ENCODE measurements at regions not wholly inside any gene's neighbourhood (a gene's known extent, or its start where the extent isn't known, plus 50 kb on each side); places are given as distances from the start of the nearest gene placed in this dataset.

DNA sequence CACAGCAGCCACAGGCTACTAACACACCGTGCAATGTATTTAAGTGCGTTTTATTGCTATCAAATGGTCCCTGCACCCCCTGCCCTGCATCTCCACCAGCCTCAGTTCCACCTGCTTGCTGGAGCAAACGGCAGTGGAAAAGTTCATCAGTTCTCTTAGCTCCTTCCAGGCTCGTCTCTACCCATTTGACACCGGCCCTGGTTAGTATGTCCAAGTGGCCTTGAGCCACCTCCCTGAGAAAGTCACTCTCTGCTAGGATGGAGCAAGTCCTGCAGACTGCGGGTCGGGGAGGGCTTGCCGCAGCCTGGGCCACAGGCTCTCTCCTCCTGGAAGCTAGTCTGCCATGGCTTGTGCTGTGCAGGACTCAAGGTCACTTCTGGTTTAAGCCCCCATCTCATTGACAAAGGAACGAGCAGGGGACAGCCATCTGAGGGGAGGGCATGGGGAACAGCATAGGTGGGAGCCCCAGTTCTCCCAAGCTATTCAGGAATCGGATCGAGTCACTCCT lies 74.9 kb downstream of the RHOB start:
- ATAC-seq (ENCODE audit: low FRiP score) (no peak), DNase-seq (ENCODE audit: low spot score) (no peak)
- TF ChIP-seq, protein P1, sequence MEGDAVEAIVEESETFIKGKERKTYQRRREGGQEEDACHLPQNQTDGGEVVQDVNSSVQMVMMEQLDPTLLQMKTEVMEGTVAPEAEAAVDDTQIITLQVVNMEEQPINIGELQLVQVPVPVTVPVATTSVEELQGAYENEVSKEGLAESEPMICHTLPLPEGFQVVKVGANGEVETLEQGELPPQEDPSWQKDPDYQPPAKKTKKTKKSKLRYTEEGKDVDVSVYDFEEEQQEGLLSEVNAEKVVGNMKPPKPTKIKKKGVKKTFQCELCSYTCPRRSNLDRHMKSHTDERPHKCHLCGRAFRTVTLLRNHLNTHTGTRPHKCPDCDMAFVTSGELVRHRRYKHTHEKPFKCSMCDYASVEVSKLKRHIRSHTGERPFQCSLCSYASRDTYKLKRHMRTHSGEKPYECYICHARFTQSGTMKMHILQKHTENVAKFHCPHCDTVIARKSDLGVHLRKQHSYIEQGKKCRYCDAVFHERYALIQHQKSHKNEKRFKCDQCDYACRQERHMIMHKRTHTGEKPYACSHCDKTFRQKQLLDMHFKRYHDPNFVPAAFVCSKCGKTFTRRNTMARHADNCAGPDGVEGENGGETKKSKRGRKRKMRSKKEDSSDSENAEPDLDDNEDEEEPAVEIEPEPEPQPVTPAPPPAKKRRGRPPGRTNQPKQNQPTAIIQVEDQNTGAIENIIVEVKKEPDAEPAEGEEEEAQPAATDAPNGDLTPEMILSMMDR (IDR thresholded peaks at IDR 0.05) = no peak

DNA sequence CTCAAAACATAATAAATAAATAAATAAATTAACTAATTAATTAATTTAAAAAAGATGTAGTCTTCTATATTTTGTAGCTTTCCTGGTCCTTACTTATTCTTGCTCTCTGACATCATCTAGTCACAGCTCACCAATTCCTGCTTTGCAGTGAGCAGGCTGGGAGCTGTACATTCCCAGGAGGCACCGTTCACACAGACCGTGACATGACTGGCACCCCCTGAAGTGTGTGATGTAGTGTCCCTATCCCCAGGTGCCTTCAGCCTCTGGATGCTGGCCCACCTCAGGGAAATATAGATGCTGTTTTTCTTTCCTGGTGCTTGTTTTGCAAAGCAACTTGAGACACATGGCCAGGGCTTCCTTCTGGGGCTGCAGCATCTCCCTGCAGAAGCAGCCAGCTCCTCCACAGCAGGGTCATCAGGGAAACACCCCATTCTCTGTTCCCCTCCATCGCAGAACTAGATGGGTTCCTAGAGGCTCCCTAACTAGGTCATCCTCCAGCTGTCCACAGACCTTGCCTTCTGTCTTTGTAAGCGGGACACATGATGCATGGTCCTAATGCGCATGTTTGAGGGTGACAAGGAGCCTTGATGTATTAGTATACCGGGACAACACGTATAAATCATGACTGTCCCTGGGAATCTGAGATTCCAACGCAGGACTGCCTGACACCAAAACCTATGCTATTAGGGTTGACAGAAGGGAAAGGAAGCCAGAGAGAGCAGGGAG lies 76.4 kb downstream of the RHOB start:
- TF ChIP-seq, protein P1 (IDR thresholded peaks at IDR 0.05) = no peak
- ATAC-seq (ENCODE audit: low FRiP score) (no peak), DNase-seq (ENCODE audit: low spot score) (no peak)

DNA sequence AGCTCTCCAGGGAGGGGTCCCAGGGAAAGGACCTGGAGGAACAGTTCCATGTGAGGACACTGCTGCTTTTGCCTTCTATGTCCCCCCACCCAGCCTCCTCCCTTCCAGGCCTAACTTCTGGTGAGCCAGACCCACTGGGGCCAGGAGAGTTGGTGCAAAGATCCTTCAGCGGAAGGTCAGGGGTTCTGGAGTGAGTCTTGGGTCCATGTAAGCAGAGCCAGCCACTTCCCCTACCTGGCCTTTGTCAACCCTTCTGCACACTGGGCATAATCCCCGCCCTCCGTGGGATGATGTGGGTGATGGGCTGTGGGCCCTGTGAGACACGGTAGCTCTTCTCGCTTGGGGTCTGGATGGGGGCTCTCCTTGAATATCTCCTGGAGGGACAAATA lies 76.9 kb downstream of the RHOB start:
- DNase-seq (ENCODE audit: low spot score) = no peak
- TF ChIP-seq, protein P1 (IDR thresholded peaks at IDR 0.05) = no peak

DNA sequence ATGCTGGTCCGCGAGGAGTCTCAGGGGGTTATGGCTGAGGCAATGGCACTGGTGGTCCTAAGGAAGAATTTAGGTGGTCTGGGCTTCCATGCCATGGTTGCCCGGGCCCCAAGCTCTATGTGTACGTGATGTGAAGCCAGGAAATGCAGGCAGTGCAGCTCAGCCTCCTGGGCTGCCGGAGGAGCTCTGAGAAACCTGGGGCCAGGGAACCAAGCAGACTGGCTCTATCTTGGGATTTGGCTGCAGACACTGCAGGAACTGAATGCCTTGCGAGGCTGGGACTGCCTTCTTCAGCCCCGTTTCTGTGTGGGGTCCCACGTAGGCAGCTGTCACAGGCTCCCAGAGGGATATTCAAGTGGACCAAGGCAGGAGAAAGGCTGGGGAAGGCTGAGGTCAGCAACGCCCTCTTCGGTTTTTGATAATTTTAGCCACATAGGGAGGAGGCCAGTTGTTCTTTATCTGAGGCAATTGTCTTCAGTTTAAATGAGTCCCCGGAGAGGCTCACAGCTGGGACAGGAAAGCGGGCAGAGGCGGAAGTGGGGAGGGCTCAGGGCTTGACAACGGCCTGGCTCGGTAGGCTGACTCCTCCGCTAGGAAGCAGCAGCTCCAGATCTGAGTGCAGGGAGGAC lies 77.7 kb downstream of the RHOB start:
- DNase-seq (ENCODE audit: low spot score) = no peak
- ATAC-seq (ENCODE audit: low FRiP score) = peak; percentile 19
- TF ChIP-seq, protein P1 (IDR thresholded peaks at IDR 0.05) = no peak

More for the DNA sequence above, 76.9 kb downstream of the RHOB start:
- ATAC-seq (ENCODE audit: low FRiP score) = no peak

DNA sequence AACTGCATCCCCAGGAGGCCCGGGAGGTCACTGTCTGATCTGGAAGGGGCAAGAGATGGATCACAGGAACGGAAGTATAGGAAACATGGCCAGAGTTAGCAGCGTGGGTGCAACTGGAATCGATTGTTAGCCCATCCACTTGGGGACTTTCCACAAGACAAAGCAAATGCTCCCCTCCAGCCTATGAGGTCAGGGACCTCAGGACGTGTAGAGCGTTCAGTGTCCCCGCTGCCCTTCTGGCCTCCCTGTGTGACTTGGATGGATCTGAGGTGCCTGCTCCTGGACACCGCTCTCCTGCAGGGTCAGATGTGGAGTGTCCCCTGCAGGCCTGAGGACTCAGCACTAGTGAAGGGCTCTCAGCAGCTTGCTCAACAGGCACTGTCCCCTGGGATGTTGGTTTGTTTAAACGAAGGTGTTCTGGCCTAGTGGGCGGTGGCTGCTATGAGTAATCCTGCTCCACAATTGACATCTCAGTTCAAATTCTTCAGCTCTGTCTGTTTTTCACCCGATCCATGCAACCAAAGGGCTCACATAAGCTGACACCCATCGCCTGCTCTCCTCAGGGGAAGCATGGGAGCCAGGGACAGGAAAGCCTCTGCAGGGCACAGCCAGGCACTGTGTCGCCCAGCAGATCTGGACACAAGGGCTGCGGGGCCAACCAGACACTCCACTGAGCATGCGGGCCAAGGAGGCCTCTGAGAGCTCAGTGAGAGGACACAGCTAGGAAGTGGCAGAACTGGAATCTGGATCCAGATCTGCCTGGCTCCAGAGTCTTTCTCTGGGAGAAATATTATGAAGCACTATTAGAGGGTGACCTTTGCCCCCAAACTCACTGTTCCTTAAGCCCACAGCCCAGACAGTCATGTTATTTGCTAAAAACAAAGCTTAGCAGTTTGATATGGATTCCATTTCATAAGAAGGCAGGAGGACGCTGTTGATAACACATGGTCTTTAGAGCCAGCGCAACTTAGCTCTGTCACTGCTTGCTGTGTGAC lies 78.5 kb downstream of the RHOB start:
- TF ChIP-seq, protein P1 (IDR thresholded peaks at IDR 0.05) = no peak
- ATAC-seq (ENCODE audit: low FRiP score) (peak; percentile 42), DNase-seq (ENCODE audit: low spot score) (no peak)

DNA sequence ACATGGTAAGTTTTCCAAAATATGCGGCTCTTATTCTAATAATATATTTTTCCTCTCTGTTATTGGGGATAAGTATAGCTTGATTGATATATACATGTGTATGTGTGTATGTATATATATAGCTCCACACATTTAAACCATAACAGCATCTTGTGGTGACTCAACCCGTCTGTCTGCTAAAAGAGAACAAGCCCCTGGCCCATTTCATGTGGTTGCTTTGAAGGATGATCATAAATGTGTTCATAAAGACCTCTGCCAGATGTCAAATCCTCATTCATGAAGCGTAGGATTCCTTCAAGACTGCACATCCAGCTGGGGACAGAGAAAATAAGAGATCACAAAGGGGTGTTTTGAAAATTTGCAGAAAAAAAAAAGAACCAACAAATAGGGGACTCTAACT lies 79.3 kb downstream of the RHOB start:
- no peak for DNase-seq (ENCODE audit: low spot score)
- TF ChIP-seq, protein P1 (IDR thresholded peaks at IDR 0.05) = no peak
- ATAC-seq (ENCODE audit: low FRiP score) = no peak

Measured in omental fat pad (tissue), 3 donors.